ENCODE measurements at regions not wholly inside any gene's neighbourhood (a gene's known extent, or its start where the extent isn't known, plus 50 kb on each side); places are given as distances from the start of the nearest gene placed in this dataset.
A peak's percentile ranks its signal among the peaks of the same experiment; 100 is the strongest.

- no peak for TF ChIP-seq CHD2 (IDR thresholded peaks at IDR 0.05; ENCODE audit: low read depth, low read length)
- no peak for TF ChIP-seq MBD2 (IDR thresholded peaks at IDR 0.05; ENCODE audit: borderline replicate concordance, low read depth)
- TF ChIP-seq ZNF398 (CRISPR knock-in tag; IDR thresholded peaks at IDR 0.05) = no peak
- no peak for TF ChIP-seq CBX1 (IDR thresholded peaks at IDR 0.05; ENCODE audit: low read depth)
- TF ChIP-seq ZMIZ1 (IDR thresholded peaks at IDR 0.05; ENCODE audit: low read depth in 2 of 2, low read length in 2 of 2) = no peak
- TF ChIP-seq NR4A1 (CRISPR knock-in tag; IDR thresholded peaks at IDR 0.05) = no peak
- no peak for TF ChIP-seq NR4A1 (tag; IDR thresholded peaks at IDR 0.05)
- no peak for TF ChIP-seq PKNOX1 (IDR thresholded peaks at IDR 0.05)
- peak; percentile 45; the same call in 1 of the 2 replicates for TF ChIP-seq CXXC5 (CRISPR knock-in tag; IDR thresholded peaks at IDR 0.05)
- no peak for TF ChIP-seq ZBTB1 (CRISPR knock-in tag; IDR thresholded peaks at IDR 0.05; ENCODE audit: borderline replicate concordance, low read depth)
- no peak for TF ChIP-seq ZNF785 (CRISPR knock-in tag; IDR thresholded peaks at IDR 0.05)
- no peak for TF ChIP-seq ARID1B (IDR thresholded peaks at IDR 0.05)
- TF ChIP-seq BRCA1 (IDR thresholded peaks at IDR 0.05) = no peak
- TF ChIP-seq BRCA1 (CRISPR knock-in tag; IDR thresholded peaks at IDR 0.05) = no peak
- TF ChIP-seq UBTF (IDR thresholded peaks at IDR 0.05; ENCODE audit: borderline replicate concordance in 1 of 2, low read depth in 2 of 2, low read length in 2 of 2) = peak; percentile 77 to 80; a peak in 2 of 4 replicates
- TF ChIP-seq STAG1 (CRISPR knock-in tag; IDR thresholded peaks at IDR 0.05; ENCODE audit: borderline replicate concordance) = no peak
- TF ChIP-seq MCM5 (IDR thresholded peaks at IDR 0.05; ENCODE audit: low read depth) = no peak
- no peak for TF ChIP-seq ZNF444 (CRISPR knock-in tag; IDR thresholded peaks at IDR 0.05)
- TF ChIP-seq YY1 (IDR thresholded peaks at IDR 0.05; ENCODE audit: borderline replicate concordance in 1 of 3, control insufficient read depth in 1 of 3, extremely low read depth in 1 of 3, insufficient read depth in 3 of 3, insufficient read length in 1 of 3, insufficient replicate concordance in 2 of 3, low read depth in 1 of 3, low read length in 2 of 3) = no peak
- no peak for TF ChIP-seq ZNF263 (CRISPR knock-in tag; IDR thresholded peaks at IDR 0.05; ENCODE audit: borderline replicate concordance)
- no peak for TF ChIP-seq ETV5 (CRISPR knock-in tag; IDR thresholded peaks at IDR 0.05; ENCODE audit: low read depth)
These were observed 141.3 kb upstream of the VKORC1L1 start (continued) for GRCh38 chr7:65731562-65732035.

Data from K562 (cell line).